HPDE6-E6E7 (cell line): ENCODE measurements at regions not wholly inside any gene's neighbourhood (a gene's known extent, or its start where the extent isn't known, plus 50 kb on each side); places are given as distances from the start of the nearest gene placed in this dataset.

Experiments used
- DNase-seq: peaks from one replicate; pipeline ENCODE4 v3.0.0; 2011; ENCODE audit warnings: missing footprints; ENCODE audit errors: extremely low spot score

GRCh38 chr12:63319936-63320633 lies 169.1 kb upstream of the AVPR1A start:
- DNase-seq = peak; percentile 42

- peak; percentile 75 for DNase-seq
Observed at GRCh38 chr12:63319386-63319785, 168.4 kb upstream of the AVPR1A start.

- no peak for DNase-seq
Observed at GRCh38 chr12:63318933-63319332, 167.9 kb upstream of the AVPR1A start.

GRCh38 chr12:63318313-63318712 lies 167.3 kb upstream of the AVPR1A start:
- DNase-seq = no peak

GRCh38 chr12:63317880-63318279 lies 166.9 kb upstream of the AVPR1A start:
- no peak for DNase-seq

- DNase-seq = no peak
Observed at GRCh38 chr12:63317286-63317846, 166.4 kb upstream of the AVPR1A start.

- no peak for DNase-seq
Observed at GRCh38 chr12:63313139-63313538, 162.1 kb upstream of the AVPR1A start.

GRCh38 chr12:63308671-63309070 lies 157.7 kb upstream of the AVPR1A start:
- no peak for DNase-seq

GRCh38 chr12:63307849-63308248 lies 156.8 kb upstream of the AVPR1A start:
- DNase-seq = no peak

- DNase-seq = no peak
Observed at GRCh38 chr12:63305901-63306875, 155.2 kb upstream of the AVPR1A start.

GRCh38 chr12:63304887-63305316 lies 153.9 kb upstream of the AVPR1A start:
- no peak for DNase-seq

- DNase-seq = no peak
Observed at GRCh38 chr12:63302941-63303536, 152.0 kb upstream of the AVPR1A start.

- DNase-seq = no peak
Observed at GRCh38 chr12:63302269-63302940, 151.4 kb upstream of the AVPR1A start.

- no peak for DNase-seq
Observed at GRCh38 chr12:63301311-63301710, 150.3 kb upstream of the AVPR1A start.

- no peak for DNase-seq
Observed at GRCh38 chr12:63298386-63298930, 147.5 kb upstream of the AVPR1A start.

GRCh38 chr12:63294327-63294632 lies 143.3 kb upstream of the AVPR1A start:
- peak; percentile 56 for DNase-seq

- no peak for DNase-seq
Observed at GRCh38 chr12:63292471-63293221, 141.6 kb upstream of the AVPR1A start.

GRCh38 chr12:63276537-63277365 lies 125.8 kb upstream of the AVPR1A start:
- peak; percentile 10 for DNase-seq

GRCh38 chr12:63266988-63267387 lies 116.0 kb upstream of the AVPR1A start:
- no peak for DNase-seq

- DNase-seq = no peak
Observed at GRCh38 chr12:63264629-63265028, 113.6 kb upstream of the AVPR1A start.
